Mucosa of rectum (tissue), 2 donors: ENCODE measurements at regions not wholly inside any gene's neighbourhood (a gene's known extent, or its start where the extent isn't known, plus 50 kb on each side); places are given as distances from the start of the nearest gene placed in this dataset.
"Not testable (repeated sequence)": the region's sequence is repeated elsewhere in the genome, so short reads cannot be mapped to it uniquely, and the experiment has no call there.

Experiments used
- H3K27ac ChIP-seq, 2 donors: one replicate each; pipeline ENCODE4 v1.7.0; 2013; ENCODE audit warnings: inconsistent platforms in 2 of 2, low read depth in 2 of 2, low read length in 2 of 2
- H3K27me3 ChIP-seq, 2 donors: one replicate each; pipeline ENCODE4 v1.7.0; 2013; ENCODE audit warnings: low read length in 2 of 2; ENCODE audit not compliant: control insufficient read depth in 2 of 2, insufficient read depth in 2 of 2
- H3K36me3 ChIP-seq, 2 donors: one replicate each; pipeline ENCODE4 v1.7.0; 2013; ENCODE audit warnings: low read length in 2 of 2; ENCODE audit not compliant: control insufficient read depth in 2 of 2, insufficient read depth in 2 of 2
- H3K4me1 ChIP-seq, 2 donors: one replicate each; pipeline ENCODE4 v1.7.0; 2013; ENCODE audit warnings: low read length in 2 of 2, mild to moderate bottlenecking in 1 of 2; ENCODE audit not compliant: control insufficient read depth in 2 of 2, insufficient read depth in 2 of 2
- H3K4me3 ChIP-seq, 2 donors: one replicate each; pipeline ENCODE4 v1.7.0; 2013; ENCODE audit warnings: low read length in 2 of 2
- H3K9ac ChIP-seq, 2 donors: one replicate each; pipeline ENCODE4 v1.7.0; 2013; ENCODE audit warnings: low read length in 2 of 2, low read depth in 1 of 2, mild to moderate bottlenecking in 1 of 2
- H3K9me3 ChIP-seq, 2 donors: one replicate each; pipeline ENCODE4 v1.7.0; 2013; ENCODE audit warnings: low read length in 2 of 2; ENCODE audit not compliant: control insufficient read depth in 2 of 2
- donor health status: healthy.
- donor health status: Normal muscosa, but diverticular disease.

GRCh38 chr1:234820597-234820996, 210.6 kb upstream of the IRF2BP2 start:
- peaks cover 22 to 24% of the 10 kb centered on the region in 2 donors for H3K4me1 ChIP-seq

GRCh38 chr1:234819845-234820244, 209.9 kb upstream of the IRF2BP2 start:
- not testable (repeated sequence) for H3K9me3 ChIP-seq, H3K27ac ChIP-seq, H3K36me3 ChIP-seq, H3K4me3 ChIP-seq, H3K27me3 ChIP-seq, H3K9ac ChIP-seq
- peaks cover 19 to 23% of the 10 kb centered on the region in 2 donors for H3K4me1 ChIP-seq

More at GRCh38 chr1:234820597-234820996, 210.6 kb upstream of the IRF2BP2 start:
- H3K9me3 ChIP-seq, result no peaks in the 10 kb centered on the region
- H3K36me3 ChIP-seq, result no peaks in the 10 kb centered on the region
- no peak overlapping the region for H3K4me3 ChIP-seq
- no peaks in the 10 kb centered on the region for H3K27me3 ChIP-seq
- no peak overlapping the region for H3K27ac ChIP-seq
- no peak overlapping the region for H3K9ac ChIP-seq

GRCh38 chr1:234818040-234818387, 208.0 kb upstream of the IRF2BP2 start:
- Histone ChIP-seq H3K9ac (peak overlapping the region in 1 of 2 donors; percentile 48), H3K27ac (peak overlapping the region; percentile 86 to 93), H3K4me1 (peaks cover 7 to 16% of the 10 kb centered on the region in 2 donors)
- not testable (repeated sequence) for H3K36me3 ChIP-seq, H3K9me3 ChIP-seq, H3K27me3 ChIP-seq, H3K4me3 ChIP-seq

GRCh38 chr1:234817313-234818039, 207.5 kb upstream of the IRF2BP2 start:
- Histone ChIP-seq H3K4me1 (peaks cover 2 to 12% of the 10 kb centered on the region in 2 donors), H3K9ac (peak overlapping the region in 1 of 2 donors; percentile 48), H3K27ac (peak overlapping the region; percentile 86 to 93), H3K4me3 (peak overlapping the region in 1 of 2 donors; percentile 3)
- H3K36me3 ChIP-seq, H3K27me3 ChIP-seq, H3K9me3 ChIP-seq: not testable (repeated sequence)

GRCh38 chr1:234816864-234817263, 206.9 kb upstream of the IRF2BP2 start:
- not testable (repeated sequence) for H3K36me3 ChIP-seq, H3K27me3 ChIP-seq, H3K9me3 ChIP-seq
- H3K27ac ChIP-seq, result peak overlapping the region; percentile 86 to 93
- peak overlapping the region in 1 of 2 donors; percentile 48 for H3K9ac ChIP-seq
- peaks cover 0 to 12% of the 10 kb centered on the region in 2 donors for H3K4me1 ChIP-seq
- peak overlapping the region in 1 of 2 donors; percentile 3 for H3K4me3 ChIP-seq

- H3K36me3 ChIP-seq, H3K27me3 ChIP-seq, H3K9me3 ChIP-seq: not testable (repeated sequence)
- H3K4me3 ChIP-seq, result peak overlapping the region in 1 of 2 donors; percentile 16
- H3K27ac ChIP-seq, result peak overlapping the region; percentile 86 to 93
- peaks cover 0 to 12% of the 10 kb centered on the region in 2 donors for H3K4me1 ChIP-seq
- H3K9ac ChIP-seq, result peak overlapping the region in 1 of 2 donors; percentile 51
Observed at GRCh38 chr1:234816186-234816851, 206.3 kb upstream of the IRF2BP2 start.

- H3K4me3 ChIP-seq, H3K9me3 ChIP-seq, H3K27me3 ChIP-seq, H3K36me3 ChIP-seq: not testable (repeated sequence)
- Histone ChIP-seq H3K27ac (peak overlapping the region; percentile 49 to 67), H3K4me1 (peaks cover 0 to 12% of the 10 kb centered on the region in 2 donors), H3K9ac (peak overlapping the region in 1 of 2 donors; percentile 51)
Observed at GRCh38 chr1:234815295-234815815, 205.4 kb upstream of the IRF2BP2 start.

- not testable (repeated sequence) for H3K27ac ChIP-seq, H3K9ac ChIP-seq, H3K4me3 ChIP-seq, H3K27me3 ChIP-seq, H3K9me3 ChIP-seq, H3K36me3 ChIP-seq
- peaks cover 0 to 12% of the 10 kb centered on the region in 2 donors for H3K4me1 ChIP-seq
Observed at GRCh38 chr1:234814235-234814634, 204.3 kb upstream of the IRF2BP2 start.

- not testable (repeated sequence) for H3K9ac ChIP-seq, H3K27me3 ChIP-seq, H3K4me1 ChIP-seq, H3K27ac ChIP-seq, H3K36me3 ChIP-seq, H3K9me3 ChIP-seq, H3K4me3 ChIP-seq
Observed at GRCh38 chr1:234811824-234812223, 201.8 kb upstream of the IRF2BP2 start.

GRCh38 chr1:234810726-234811125, 200.7 kb upstream of the IRF2BP2 start:
- H3K4me1 ChIP-seq, H3K27ac ChIP-seq, H3K4me3 ChIP-seq: not testable (repeated sequence)

More at GRCh38 chr1:234810726-234811125, 200.7 kb upstream of the IRF2BP2 start:
- H3K27me3 ChIP-seq, H3K9me3 ChIP-seq, H3K9ac ChIP-seq, H3K36me3 ChIP-seq: not testable (repeated sequence)
